GM12872 (cell line): ENCODE measurements at regions not wholly inside any gene's neighbourhood (a gene's known extent, or its start where the extent isn't known, plus 50 kb on each side); places are given as distances from the start of the nearest gene placed in this dataset.

Source experiments
- TF ChIP-seq, protein P1 (sequence below): IDR thresholded peaks from 3 replicates; pipeline ENCODE4 v1.5.1; 2011; ENCODE audit warnings: low read depth, mild to moderate bottlenecking, low read length, moderate library complexity; ENCODE audit not compliant: insufficient read depth

DNA sequence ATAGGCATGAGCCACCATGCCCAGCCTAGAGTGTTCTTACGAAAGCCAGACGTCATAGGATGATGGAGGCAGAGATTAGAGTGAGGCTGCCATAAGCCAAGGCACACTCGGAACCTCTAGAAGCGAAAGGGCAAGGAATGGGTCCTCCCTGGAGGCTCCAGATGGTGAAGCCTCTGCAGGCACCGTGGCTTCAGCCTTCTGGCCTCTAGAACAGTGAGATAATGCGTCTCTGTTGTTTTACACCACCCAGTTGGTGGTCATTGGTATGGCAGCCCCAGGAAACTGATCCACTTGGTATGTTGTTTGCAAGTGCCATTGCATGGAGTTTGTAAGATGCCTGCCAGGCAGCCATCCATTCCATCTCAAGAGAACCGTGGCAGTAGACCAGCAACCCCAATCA is 791.0 kb downstream of the TBC1D22A start:
- TF ChIP-seq, protein P1, sequence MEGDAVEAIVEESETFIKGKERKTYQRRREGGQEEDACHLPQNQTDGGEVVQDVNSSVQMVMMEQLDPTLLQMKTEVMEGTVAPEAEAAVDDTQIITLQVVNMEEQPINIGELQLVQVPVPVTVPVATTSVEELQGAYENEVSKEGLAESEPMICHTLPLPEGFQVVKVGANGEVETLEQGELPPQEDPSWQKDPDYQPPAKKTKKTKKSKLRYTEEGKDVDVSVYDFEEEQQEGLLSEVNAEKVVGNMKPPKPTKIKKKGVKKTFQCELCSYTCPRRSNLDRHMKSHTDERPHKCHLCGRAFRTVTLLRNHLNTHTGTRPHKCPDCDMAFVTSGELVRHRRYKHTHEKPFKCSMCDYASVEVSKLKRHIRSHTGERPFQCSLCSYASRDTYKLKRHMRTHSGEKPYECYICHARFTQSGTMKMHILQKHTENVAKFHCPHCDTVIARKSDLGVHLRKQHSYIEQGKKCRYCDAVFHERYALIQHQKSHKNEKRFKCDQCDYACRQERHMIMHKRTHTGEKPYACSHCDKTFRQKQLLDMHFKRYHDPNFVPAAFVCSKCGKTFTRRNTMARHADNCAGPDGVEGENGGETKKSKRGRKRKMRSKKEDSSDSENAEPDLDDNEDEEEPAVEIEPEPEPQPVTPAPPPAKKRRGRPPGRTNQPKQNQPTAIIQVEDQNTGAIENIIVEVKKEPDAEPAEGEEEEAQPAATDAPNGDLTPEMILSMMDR, result no peak

GRCh38 chr22:47552541-47553205 is 790.2 kb downstream of the TBC1D22A start:
- TF ChIP-seq, protein P1, result no peak

- TF ChIP-seq, protein P1, result no peak
Observed at GRCh38 chr22:47552024-47552423, 789.6 kb downstream of the TBC1D22A start.

DNA sequence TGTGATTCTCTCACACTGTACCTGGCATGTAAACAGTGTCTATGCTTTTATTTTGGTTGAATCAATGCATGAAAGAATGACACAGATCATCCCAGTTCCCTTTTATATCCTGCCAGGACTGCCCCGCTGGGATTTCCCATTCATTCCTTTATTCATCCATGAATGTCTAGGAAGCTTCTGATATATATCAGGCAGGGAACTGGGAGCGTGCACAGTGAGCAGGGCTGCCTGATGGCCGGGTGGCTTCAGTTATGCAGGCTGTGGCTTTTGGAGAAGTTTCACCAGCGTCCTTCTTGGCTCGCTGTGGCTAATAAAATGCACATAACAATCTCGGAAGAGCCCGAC is 789.0 kb downstream of the TBC1D22A start:
- TF ChIP-seq, protein P1, result no peak

- TF ChIP-seq, protein P1, result no peak
Observed at GRCh38 chr22:47550524-47551430, 788.3 kb downstream of the TBC1D22A start.

DNA sequence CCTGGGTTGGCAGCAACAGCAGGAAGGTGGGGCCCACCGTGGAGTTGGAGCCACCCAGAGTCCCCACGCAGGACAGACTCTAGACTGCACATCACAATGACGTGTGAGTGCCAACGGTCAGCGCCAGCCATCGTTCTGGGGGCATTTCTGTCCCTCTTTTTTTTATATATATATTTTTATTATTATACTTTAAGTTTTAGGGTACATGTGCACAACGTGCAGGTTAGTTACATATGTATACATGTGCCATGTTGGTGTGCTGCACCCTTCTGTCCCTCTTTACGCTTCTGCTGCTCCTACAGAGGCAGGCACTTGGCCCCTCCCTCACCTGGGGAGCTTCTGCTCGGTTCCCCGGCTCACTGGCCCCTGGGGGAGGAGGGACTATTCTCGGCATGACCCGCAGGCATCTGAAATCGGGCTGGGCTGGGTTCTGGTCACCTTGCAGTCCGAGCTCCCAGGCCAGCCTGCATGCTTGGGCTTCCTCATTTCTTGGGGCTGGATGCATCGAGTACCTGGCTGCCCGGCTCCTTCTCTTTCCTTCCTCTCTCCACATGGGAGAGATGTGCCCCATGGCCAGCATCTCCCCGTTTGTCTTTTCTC is 787.4 kb downstream of the TBC1D22A start:
- TF ChIP-seq, protein P1, result no peak
